NCI-H146 (cell line): ENCODE measurements at regions not wholly inside any gene's neighbourhood (a gene's known extent, or its start where the extent isn't known, plus 50 kb on each side); places are given as distances from the start of the nearest gene placed in this dataset.

Source experiments
- DNase-seq: peaks from one replicate; lab custom pipeline; 2025; lab: John Stamatoyannopoulos, UW

DNA sequence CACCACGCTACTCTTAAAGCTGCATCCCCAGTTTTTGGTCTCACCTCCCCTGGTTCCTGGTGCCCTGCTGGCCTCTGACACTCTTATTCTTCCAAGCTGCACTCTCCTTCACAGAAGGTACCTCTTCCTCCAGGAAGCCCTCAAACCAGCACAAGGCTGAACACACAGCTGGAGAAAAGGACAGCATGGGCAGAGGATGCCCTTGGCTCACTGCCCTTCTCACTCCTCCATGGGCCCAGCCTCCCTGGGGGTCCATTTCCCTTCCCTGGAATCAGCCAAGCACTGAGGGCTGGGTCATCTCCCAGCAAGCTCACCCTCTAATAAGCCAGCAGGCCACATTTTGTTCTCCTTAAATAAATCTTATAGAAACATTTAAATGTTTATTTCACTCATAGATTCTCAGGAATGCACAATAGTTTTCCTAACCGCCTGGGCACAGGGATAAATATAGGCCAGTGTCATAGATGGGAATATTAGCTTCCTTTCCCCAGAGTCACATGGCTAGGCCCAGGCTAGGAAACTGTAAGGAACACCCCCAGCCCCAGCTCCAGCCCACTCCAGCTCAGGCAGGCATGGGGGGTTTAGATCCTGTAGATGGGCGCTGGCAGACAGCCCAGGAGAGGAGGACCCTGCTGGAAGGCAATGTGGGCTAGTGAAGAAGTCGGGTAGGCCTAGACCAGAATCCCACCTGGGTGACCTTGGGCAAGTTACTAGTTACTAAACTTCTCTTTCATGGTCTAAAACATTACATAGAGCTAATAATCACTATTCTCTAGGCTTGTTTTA lies 51.5 kb downstream of the IRAG1 start:
- no peak for DNase-seq

GRCh38 chr11:10641177-10641911 lies 52.2 kb downstream of the IRAG1 start:
- DNase-seq, result no peak

DNA sequence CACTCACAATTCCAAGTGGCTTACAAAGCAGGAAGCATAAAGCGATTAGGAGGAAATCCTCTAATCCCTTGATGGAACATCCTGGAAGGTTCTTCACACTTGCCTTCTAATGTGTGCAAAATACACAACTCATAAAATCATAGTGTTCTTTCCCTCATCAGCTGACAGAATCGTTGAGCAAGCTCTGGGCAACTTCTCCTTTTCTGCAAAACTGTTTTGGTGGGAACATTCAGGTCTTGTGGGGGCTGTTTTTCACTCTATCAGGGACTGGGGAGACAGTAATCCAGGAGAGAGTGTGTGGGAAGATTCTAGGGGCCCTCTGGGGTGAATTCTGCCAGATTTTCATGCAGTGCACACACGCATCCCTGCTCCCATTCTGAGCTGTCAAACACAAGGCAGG lies 53.2 kb downstream of the IRAG1 start:
- no peak for DNase-seq

DNA sequence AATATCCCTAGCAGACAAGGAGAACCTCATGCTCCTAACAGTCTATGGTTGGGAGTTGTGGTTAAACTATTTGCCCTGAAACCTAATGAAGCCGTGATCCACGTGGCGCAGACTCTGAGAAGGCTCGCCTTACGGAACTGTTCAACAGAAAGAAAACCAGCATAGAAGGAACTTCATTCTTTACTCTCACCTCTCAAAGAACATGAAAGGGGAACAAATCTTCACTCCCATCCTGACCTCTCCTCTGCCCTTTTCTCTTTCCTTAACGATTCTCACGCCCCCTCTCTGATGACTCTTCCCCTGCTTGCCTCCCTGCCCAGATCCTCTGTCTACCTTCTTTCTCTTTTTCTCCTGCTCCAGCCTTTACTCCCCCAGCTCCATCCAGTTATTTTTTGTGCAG lies 54.2 kb downstream of the IRAG1 start:
- no peak for DNase-seq

- DNase-seq, result no peak
These were observed 55.1 kb downstream of the IRAG1 start for GRCh38 chr11:10638316-10638925.

DNA sequence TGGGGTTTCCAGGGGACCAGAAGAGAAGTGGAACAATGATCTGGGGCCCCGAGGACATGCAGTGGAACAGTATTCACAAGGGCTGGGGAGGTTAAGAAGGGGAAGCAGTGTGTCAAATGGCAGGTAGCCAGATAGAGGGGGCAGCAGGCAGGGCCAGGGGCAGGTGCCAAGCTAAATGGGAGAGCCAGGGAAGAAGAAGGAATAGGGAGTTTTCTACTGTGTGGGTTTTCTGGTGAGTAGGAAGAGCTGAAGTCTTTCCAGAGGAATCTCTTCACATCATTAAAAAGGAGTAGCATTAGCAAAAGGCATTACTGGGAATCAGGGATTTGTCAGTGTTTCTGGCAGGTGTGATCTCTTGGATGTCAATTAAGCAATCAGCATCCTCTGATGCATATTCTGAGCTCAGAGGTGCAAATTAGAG lies 55.8 kb downstream of the IRAG1 start:
- DNase-seq, result no peak

DNA sequence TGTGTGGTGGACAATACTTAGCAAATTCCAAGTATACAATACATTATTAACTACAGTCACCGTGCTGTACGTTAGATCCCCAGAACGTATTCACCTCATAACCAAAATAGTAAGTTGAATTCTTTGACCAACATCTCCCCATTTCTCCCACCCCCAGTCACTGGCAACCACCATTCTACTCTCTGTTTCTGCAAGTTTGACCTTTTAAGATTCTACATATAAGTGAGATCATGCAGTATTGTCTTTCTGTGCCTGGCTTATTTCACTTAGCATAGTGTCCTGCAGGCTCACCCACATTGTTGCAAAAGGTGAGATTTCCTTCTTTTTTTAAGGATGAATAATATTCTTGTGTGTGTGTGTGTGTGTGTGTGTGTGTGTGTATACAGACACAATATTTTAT lies 59.1 kb downstream of the IRAG1 start:
- no peak for DNase-seq

DNA sequence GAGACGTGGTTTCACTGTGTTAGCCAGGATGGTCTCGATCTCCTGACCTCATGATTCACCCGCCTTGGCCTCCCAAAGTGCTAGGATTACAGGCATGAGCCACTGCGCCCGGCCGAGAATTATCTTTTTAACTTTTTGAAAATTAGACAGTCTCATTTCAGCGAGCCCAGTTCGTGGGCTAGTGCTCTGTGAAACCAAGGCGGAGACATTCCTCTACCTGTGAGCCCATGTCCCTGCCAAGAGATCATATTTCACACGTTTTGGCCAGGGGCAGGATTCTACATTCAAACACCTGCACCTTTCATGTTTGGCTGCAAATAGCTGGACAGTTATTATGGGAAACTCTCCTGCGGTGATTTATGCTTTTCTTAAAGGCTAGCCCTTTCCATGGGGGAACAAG lies 60.3 kb downstream of the IRAG1 start:
- peak; percentile 66 for DNase-seq

DNA sequence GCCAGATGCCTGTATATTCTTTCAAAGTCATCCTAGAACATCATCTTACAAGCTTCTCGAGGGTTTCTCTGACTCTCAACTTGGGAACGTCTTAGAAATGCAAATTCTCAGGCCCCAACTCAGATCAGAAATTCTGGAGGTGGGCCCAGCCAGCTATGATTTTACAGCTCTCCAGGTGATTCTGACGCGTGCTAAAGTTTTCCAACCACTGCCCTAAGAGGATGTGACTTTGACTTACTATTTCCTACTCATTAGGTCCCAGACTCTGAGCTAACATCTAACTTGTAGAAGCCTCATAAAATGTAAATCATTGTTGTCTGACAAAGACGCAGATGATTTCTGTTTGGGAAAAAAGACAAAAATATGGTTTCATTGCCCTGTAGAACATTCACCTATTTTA lies 61.1 kb downstream of the IRAG1 start:
- no peak for DNase-seq

GRCh38 chr11:10631761-10632160 lies 61.8 kb downstream of the IRAG1 start:
- no peak for DNase-seq

GRCh38 chr11:10629411-10630002 lies 61.0 kb upstream of the LYVE1 start:
- no peak for DNase-seq

- DNase-seq, result peak; percentile 11
These were observed 60.2 kb upstream of the LYVE1 start for GRCh38 chr11:10628508-10629236.

DNA sequence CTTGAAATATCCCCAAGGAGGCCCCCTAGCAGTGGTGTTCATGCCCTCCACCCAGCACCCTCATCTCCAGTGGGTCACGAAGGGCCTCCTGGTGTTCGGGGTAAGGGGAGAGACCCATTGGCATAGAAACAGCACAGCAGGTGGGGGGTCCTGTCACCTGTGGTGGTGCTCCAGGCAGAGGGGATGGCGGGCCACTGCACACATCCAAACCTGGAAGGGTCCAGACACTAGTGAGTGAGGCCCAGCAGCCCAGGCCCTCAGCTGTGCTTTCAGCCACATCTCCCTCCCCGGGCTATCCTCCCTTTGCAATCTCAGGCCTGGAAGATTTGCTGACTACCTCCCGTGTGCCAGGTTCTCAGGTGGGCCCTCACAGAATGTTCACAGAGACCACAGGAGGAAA lies 59.4 kb upstream of the LYVE1 start:
- no peak for DNase-seq

DNA sequence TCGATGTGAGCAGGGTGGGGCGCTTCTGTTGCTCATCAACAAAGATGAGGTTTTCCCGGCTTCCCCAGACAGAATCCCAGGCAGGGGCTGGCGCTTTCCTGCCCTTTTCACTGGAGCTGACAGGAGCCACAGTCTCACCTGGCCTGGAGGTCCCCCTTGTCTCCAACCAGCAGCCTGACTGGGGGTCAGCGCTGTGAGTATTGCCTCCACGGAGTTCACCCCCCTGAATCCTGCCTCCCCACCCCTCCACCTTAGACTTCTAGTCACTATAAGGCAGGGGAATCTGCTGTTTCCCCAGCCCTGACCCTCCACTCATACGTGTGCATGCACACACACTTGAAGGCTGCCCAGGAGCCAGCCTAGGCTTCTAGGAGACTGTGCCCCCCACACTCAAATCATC lies 58.8 kb upstream of the LYVE1 start:
- no peak for DNase-seq

DNA sequence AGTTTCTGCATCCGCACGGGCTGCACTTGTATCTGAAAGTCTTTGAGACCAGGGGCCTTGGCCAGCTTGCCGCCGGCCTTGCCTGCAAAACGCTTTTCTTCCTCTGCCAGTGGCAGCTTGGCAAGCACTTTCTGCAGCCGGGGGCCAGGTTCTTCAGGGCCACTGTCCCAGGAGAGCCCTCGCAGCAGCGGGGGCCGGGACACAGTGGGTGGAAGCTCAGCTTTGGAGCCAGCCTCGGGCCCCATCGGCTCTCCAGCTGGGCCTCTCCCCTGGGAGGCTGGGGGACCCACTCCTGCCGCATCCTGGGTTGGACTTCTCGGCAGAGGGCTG lies 57.5 kb upstream of the LYVE1 start:
- no peak for DNase-seq

DNA sequence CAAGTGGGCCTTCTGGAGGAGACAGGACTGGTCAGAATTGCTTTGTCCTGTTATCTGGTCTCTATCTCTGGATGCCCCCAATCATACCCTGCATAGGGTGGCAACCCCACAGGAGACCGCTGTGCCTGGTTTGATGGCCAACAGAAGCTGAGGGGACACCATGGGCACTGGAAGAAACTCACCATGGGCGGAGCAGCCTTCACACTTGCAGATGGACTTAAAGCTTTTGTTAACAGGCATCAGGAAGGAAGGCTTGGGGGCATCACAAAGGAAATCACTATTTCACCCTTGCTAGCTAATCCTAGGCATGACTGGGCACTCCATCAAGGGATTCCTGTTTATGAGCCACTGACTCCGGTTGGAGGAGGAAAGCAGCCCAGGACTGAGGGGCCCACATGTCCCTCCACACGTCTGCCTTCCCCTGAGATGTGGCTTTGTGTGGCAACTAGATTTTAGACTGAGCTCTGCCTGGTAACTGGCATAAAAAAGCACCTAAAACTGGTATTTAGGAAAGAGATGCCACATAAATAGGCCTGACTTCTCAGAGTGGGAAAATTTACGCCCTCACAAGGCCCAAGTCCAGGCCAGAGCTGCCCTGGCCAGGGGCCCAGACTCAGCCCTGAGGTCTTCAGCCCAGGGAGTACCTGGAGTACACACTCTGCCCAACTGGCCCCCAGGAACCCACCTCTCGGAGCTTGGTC lies 57.0 kb upstream of the LYVE1 start:
- DNase-seq, result no peak

GRCh38 chr11:10623797-10624761 lies 55.6 kb upstream of the LYVE1 start:
- DNase-seq, result peak; percentile 51

DNA sequence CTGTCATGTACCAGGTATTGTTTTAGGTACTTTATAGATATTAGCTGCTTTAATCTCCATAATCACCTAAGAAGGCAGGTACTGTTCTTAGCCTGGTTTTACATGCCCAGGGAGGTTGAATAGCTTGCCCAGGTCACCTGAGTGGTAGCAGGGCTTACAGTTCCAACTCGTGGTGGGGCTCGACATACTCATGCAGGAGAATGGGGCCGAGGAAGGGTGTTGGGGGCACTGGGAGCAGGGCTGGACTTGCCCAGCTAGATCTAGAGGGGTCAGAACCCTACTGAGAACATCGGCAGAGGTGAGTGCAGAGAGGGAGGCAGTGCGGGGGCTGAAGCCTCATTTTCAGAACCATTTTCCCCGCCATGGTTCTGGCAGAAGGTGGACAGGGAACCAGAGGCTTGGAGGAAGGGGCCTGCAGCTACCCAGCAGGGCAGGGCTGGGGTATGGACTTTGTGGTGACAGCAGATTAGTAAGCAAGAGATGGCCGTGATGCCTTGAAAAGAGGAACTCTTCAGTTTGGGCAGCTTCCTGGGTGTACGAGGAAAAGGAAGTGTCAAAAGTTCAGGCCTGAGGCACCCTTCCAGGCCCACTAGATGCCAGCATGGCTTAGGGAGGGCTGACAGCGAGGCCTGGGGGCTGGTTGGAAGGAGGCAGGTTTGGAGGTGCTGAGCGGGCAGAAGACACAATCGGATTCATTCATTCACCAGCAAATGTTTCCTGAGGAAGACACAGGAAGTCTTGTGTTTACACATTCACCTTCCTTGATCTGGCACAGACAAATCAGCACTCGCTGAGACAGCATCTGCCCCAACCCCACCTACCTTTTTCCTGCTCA lies 54.7 kb upstream of the LYVE1 start:
- no peak for DNase-seq

GRCh38 chr11:10622108-10622507 lies 53.6 kb upstream of the LYVE1 start:
- no peak for DNase-seq
